GM23248 (cell line): ENCODE measurements at regions not wholly inside any gene's neighbourhood (a gene's known extent, or its start where the extent isn't known, plus 50 kb on each side); places are given as distances from the start of the nearest gene placed in this dataset.

Source experiments
- EZH2 ChIP-seq: fragments of 200-600 bp; sonication (generic); IDR thresholded peaks from 2 replicates; pipeline ENCODE4 v1.6.1; 2018; ENCODE audit warnings: antibody characterized with exemption, mild to moderate bottlenecking; ENCODE audit not compliant: insufficient read depth, poor library complexity, severe bottlenecking
- EZH2phosphoT487 ChIP-seq: fragments of 200-600 bp; sonication (generic); IDR thresholded peaks from 2 replicates; pipeline ENCODE4 v1.6.1; 2018; ENCODE audit warnings: antibody characterized with exemption, moderate library complexity, mild to moderate bottlenecking, low read depth; ENCODE audit not compliant: insufficient read depth

- no peak for TF ChIP-seq EZH2
- no peak for TF ChIP-seq EZH2phosphoT487
Measured at GRCh38 chr20:60993433-60994044, 258.5 kb upstream of the CDH4 start.
